GM18502 (cell line): ENCODE measurements at regions not wholly inside any gene's neighbourhood (a gene's known extent, or its start where the extent isn't known, plus 50 kb on each side); places are given as distances from the start of the nearest gene placed in this dataset.

ENCODE experiments used
- ATAC-seq: cut with Tn5 transposase; IDR thresholded peaks from one replicate; pipeline ENCODE4 v1.9.1; 2021; ENCODE audit warnings: mild to moderate bottlenecking; ENCODE audit not compliant: unreplicated experiment, poor library complexity

- no peak for ATAC-seq
These were observed 439.6 kb downstream of the CDH8 start for GRCh38 chr16:61596655-61597054.

DNA sequence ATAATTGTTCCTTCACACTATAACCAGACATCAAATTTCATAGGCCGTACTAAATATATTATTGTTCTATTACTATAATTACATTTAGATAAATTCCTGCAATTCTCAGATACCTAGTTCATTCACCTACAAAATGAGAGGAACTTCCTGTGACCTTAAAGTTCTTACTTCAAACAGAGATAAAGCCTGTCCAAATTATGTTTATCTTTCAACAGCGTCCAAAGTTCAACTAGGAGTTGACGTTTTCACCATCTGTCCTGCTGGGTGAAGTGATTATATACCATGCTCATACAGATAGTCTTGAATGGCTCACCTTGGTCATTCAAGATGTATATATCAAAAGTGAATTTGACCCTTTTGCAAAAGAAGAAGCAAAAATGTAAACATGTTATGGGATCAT, 440.6 kb downstream of the CDH8 start:
- no peak for ATAC-seq

DNA sequence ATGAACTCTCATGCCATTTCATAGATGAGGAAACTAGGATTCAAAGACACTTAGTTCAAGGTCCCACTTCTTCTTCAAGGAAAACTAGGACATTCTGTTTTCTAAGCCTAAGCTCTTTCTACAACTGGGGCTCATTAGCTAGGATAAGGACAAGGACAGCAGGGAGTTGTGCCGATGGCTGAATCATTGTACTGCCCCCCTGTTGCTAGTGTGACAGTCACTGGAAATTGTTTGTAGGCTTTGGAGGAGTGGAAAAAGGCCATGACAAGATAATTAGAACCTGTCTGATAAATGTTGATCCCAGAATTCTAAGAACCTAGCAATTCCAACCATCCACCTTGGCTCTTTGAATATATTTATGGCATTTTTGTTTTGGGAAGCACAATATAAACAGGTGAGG, 445.7 kb downstream of the CDH8 start:
- no peak for ATAC-seq

GRCh38 chr16:61587526-61587925, 448.7 kb downstream of the CDH8 start:
- ATAC-seq, result no peak

- no peak for ATAC-seq
These were observed 454.7 kb downstream of the CDH8 start for GRCh38 chr16:61581417-61582046.

GRCh38 chr16:61580579-61580978, 455.7 kb downstream of the CDH8 start:
- ATAC-seq, result no peak

DNA sequence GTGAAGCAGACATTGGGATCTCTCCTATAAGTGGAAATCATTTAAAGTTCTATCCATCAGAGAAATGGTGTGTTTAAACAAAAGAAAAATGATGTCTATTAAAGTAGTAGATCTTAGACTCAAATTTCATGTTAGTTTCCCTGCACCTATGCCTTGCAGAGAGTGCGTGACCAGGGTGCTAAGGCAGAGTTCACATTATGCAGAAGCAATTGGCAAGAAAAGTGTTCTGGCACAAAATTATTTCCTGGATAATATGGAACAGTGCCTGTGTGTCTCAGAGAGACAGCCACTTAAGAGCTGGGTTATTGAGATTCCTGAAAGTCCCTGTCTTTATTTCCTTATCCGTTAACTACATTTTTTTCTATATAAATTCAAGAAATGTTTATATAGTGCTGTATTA, 457.0 kb downstream of the CDH8 start:
- ATAC-seq, result no peak

DNA sequence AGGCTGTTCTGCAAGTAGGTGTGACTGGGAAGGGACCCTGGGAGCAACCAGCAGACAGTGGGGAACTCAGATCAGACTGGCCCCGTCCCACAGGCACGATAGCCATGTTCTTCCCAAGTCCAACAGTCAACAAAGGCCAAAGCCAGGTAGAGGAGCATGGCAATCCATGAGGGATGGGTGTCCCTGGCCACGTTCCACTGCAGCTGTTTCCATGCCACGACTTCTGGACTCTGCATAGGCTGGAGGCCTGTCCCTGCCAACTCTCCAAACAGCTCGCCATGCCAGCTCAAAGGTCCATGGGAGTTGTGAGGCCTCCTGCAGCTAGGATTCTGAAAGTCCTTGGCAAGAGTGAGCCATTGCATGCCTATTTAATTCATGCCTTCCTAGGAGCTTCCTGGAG, 459.8 kb downstream of the CDH8 start:
- no peak for ATAC-seq

DNA sequence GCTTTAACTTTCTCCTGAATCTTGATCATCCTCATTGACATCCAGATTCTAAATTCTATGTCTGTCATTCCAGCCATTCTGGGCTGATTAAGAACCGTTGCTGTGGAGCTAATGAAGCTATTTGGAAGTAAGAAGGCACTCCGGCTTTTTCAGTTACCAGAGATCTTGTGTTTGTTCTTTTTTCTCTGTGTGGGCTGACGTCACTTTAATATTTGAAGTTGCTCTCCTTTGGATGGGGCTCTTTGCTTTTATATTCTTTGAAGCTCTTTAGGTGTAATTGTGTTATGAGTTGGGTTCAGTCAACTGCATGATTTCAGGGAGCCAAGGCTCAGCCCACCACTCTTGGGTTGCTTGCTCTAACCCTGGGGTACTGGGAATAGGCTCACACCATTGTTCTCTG, 460.6 kb downstream of the CDH8 start:
- ATAC-seq, result no peak

GRCh38 chr16:61569028-61569427, 467.2 kb downstream of the CDH8 start:
- ATAC-seq, result no peak

GRCh38 chr16:61564716-61565115, 471.5 kb downstream of the CDH8 start:
- no peak for ATAC-seq

DNA sequence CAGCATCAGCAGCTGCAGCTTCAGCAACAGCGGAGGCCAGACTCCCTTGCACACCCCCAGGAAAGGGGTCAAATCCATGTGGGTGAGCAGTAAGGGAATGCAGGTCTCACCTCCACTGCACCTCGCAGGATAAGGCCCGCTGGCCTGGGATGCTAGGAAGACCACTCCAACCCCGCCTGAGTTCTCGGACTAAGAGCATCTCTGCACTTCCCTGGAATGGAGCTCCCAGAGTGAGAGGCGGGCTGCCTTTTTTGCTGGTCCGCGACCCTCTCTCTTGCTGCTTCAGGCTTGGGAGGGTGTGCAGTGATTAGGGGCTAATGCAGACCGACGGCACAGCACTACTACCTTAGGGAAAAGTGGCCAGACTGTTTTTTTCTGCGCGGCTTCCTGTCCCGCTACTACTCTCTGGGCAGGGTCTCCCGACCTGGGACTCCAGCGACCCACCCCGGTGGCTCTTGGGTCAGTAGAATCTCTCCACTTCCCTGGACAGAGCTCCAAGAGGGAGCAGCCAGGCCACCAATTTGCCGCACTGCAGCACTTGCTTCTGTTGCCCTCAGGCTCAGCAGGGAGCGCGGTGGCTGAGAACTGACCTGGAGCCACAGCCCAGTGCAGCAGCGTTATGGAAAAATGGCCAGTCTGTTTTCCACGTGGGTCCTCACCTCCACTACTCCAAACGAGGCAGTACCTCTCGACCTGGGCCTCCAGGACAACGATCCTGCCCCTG, 480.4 kb downstream of the CDH8 start:
- ATAC-seq, result no peak

DNA sequence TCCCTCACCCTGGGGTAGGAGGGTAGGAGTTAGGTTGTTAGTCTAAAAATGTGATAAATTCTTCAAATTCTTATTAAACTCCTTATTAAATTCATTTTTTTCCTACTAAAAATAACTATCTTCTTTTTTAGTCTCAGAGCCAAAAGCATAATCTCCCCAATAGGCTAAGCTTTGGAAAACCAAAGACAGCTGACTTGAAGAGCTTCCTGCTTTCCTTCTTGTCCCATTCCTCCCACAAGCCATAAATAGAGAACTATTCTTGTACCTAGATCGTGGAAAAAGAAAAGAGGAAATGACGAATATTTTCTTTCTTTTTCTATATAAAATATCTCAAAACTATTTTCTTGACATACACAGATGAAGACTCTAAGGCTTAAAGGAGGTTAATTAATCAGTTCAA, 486.9 kb downstream of the CDH8 start:
- ATAC-seq, result no peak

DNA sequence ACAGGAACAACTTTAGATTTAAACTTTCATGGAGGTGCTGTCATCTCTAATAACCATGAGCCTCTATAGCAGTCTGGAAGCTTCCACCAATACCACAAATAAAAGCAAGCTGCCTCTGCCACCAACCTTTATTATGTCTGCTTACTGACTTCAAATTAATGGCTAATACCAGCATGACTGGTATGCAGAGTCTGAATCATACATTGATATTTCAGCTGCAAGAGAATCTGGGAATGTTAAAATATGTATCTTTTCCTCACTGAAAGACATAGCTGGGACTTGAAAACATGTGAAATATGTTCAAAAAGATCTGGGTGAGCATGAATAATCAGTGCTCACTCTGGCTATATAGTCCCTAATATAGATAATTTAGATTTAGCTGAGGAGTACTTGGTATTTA, 488.6 kb downstream of the CDH8 start:
- no peak for ATAC-seq

DNA sequence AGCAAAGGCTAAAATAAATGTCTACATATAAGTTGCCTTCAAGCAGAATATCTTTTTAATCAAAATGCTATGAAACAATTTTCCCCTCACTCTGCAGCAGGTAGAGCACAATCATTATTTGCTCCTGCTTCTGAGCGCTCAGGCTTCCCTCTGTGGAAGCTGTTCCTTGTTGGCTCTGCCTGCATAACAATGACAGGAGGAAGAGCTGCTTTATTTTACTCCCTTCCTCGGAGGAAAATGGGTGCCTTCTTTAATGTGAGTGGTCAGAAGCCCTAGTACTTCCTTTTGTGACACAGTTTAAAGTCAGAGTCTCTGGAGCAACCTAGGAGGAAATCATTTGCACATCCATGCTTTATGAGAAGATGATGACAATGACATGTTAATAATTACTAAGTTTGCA, 492.1 kb downstream of the CDH8 start:
- ATAC-seq, result no peak

DNA sequence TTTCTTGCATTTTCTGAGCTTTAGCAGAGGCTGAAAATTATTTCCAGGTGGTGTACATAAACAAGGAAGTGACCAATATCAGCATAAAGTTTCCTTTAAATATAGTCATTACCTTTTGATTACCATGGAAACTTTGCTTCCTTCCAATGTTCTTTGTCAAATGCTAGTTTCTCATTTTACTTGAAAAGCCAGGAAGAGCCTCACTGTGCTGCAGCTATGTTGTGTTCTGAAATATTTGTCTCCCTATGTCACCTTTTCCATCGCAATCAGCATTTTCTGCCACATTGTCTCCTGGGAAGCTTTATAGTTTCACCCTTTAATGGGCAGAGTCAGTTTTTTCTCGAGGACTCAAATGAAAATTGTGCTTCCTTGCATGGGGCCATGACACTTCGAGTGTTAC, 496.0 kb downstream of the CDH8 start:
- no peak for ATAC-seq

- ATAC-seq, result no peak
These were observed 505.5 kb downstream of the CDH8 start for GRCh38 chr16:61530697-61531096.

DNA sequence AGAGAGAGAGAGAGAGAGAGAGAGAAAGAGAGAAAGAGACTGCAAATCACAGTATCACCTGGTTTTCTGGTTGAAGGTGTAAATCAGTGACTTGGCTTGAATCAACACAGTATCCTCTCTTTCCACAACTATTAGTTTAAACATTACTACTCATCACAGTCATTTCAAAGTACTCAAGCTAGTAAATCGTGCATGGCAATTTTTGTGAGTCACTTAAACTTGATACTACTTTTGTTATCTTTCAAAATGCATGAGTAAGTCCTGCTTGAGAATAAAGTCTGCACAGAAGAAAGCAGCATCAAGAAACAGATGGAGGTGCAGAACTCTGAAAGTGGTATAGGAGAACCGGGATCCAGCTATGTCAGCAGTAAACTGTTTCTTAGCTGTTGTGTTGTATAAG, 535.4 kb downstream of the CDH8 start:
- no peak for ATAC-seq

GRCh38 chr16:61480250-61480649, 556.0 kb downstream of the CDH8 start:
- no peak for ATAC-seq

- ATAC-seq, result no peak
These were observed 564.5 kb downstream of the CDH8 start for GRCh38 chr16:61471737-61472136.

GRCh38 chr16:61471023-61471422, 565.2 kb downstream of the CDH8 start:
- no peak for ATAC-seq

DNA sequence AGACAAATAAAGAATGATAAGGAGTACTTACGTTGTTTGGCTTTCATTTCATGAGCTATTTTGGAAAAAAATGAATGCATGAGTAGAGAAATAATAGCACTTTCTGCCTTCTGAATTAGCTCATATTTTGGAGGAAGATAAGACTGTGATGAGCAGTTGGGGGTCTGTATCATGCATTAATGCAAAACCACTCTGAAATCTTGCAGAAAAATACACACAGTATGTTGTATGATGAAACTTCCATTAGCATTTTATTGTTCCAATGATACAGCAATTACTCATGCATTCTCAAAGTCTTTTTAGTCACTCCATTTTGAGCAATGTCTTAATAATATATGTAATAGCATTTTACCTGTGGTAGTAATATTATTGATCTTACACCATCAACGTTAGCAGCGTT, 571.0 kb downstream of the CDH8 start:
- no peak for ATAC-seq
